GM23338 (cell line): ENCODE measurements at regions not wholly inside any gene's neighbourhood (a gene's known extent, or its start where the extent isn't known, plus 50 kb on each side); places are given as distances from the start of the nearest gene placed in this dataset.

ENCODE experiments used
- ATAC-seq: fragments of 200-7000 bp; cut with Tn5 transposase; 3 replicates; pipeline ENCODE4 v1.9.1; 2020
- DNase-seq: peaks from one replicate; pipeline ENCODE4 v3.0.0-alpha.2; 2015; ENCODE audit warnings: low spot score
- H2AFZ ChIP-seq: fragments of 200-600 bp; sonication (generic); 2 replicates; pipeline ENCODE4 v1.8.0; 2016; ENCODE audit warnings: antibody characterized with exemption, mild to moderate bottlenecking, moderate library complexity
- H3F3A ChIP-seq: fragments of 200-600 bp; sonication (generic); replicated peaks from 2 replicates; pipeline ENCODE4 v1.8.0; 2017; ENCODE audit warnings: antibody characterized with exemption, mixed run types, low read depth
- H3K27ac ChIP-seq: fragments of 200-600 bp; sonication (generic); 2 replicates; pipeline ENCODE4 v1.6.1; 2016; ENCODE audit warnings: low read depth
- H3K27me3 ChIP-seq: fragments of 200-600 bp; sonication (generic); 2 replicates; pipeline ENCODE4 v1.8.0; 2016; ENCODE audit warnings: mild to moderate bottlenecking, mixed run types, moderate library complexity; ENCODE audit not compliant: insufficient read depth
- H3K36me3 ChIP-seq: fragments of 200-600 bp; sonication (generic); 2 replicates; pipeline ENCODE4 v1.8.0; 2016; ENCODE audit warnings: mild to moderate bottlenecking; ENCODE audit not compliant: insufficient read depth
- H3K4me1 ChIP-seq: fragments of 200-600 bp; sonication (generic); 2 replicates; pipeline ENCODE4 v1.8.0; 2016; ENCODE audit warnings: mild to moderate bottlenecking, moderate library complexity; ENCODE audit not compliant: insufficient read depth
- H3K4me2 ChIP-seq: fragments of 200-600 bp; sonication (generic); 2 replicates; pipeline ENCODE4 v1.7.1; 2017; ENCODE audit warnings: mixed run types
- H3K4me3 ChIP-seq: fragments of 200-600 bp; sonication (generic); 2 replicates; pipeline ENCODE4 v1.6.1; 2016; ENCODE audit warnings: mixed run types
- H3K79me2 ChIP-seq: fragments of 200-600 bp; sonication (generic); replicated peaks from 2 replicates; pipeline ENCODE4 v1.8.0; 2017; ENCODE audit warnings: mild to moderate bottlenecking; ENCODE audit not compliant: insufficient read depth
- H3K9me2 ChIP-seq: fragments of 200-600 bp; sonication (generic); 2 replicates; pipeline ENCODE4 v1.8.0; 2017; ENCODE audit not compliant: insufficient read depth
- H4K20me1 ChIP-seq: fragments of 200-600 bp; sonication (generic); replicated peaks from 2 replicates; pipeline ENCODE4 v1.8.0; 2017; ENCODE audit warnings: mild to moderate bottlenecking; ENCODE audit not compliant: insufficient read depth
- H3K27ac Mint-ChIP-seq: 2 replicates; pipeline ENCODE4 v1.8.0; 2020; ENCODE audit warnings: inconsistent platforms, mild to moderate bottlenecking, moderate library complexity, mixed read lengths
- H3K27me3 Mint-ChIP-seq: 3 replicates; pipeline ENCODE4 v1.8.0; 2022; ENCODE audit warnings: low read depth, mild to moderate bottlenecking, moderate library complexity, mixed read lengths, inconsistent platforms; ENCODE audit not compliant: insufficient read depth, poor library complexity
- H3K36me3 Mint-ChIP-seq: 3 replicates; pipeline ENCODE4 v1.8.0; 2021; ENCODE audit warnings: low read depth, mild to moderate bottlenecking, inconsistent platforms, moderate library complexity, mixed read lengths
- H3K4me1 Mint-ChIP-seq: 3 replicates; pipeline ENCODE4 v1.8.0; 2020; ENCODE audit warnings: mild to moderate bottlenecking, inconsistent platforms, mixed read lengths
- H3K4me3 Mint-ChIP-seq: 3 replicates; pipeline ENCODE4 v1.8.0; 2021; ENCODE audit warnings: moderate library complexity, mild to moderate bottlenecking, inconsistent platforms, mixed read lengths
- H3K9me3 Mint-ChIP-seq: 3 replicates; pipeline ENCODE4 v1.8.0; 2020; ENCODE audit warnings: moderate library complexity, mild to moderate bottlenecking, inconsistent platforms, mixed read lengths
- CREB1 ChIP-seq: fragments of 250-450 bp; sonication (Bioruptor Pico); IDR thresholded peaks from 2 replicates; pipeline ENCODE4 v1.5.0; 2020; ENCODE audit warnings: low read depth, mild to moderate bottlenecking, moderate library complexity
- EZH2 ChIP-seq: fragments of 200-600 bp; sonication (generic); IDR thresholded peaks from one replicate; pipeline ENCODE4 v1.8.0; 2017; ENCODE audit warnings: antibody characterized with exemption, mild to moderate bottlenecking, low read depth; ENCODE audit not compliant: unreplicated experiment
- JUNB ChIP-seq: IDR thresholded peaks from one replicate; pipeline ENCODE4 v1.6.1; 2016; ENCODE audit warnings: antibody characterized with exemption; ENCODE audit not compliant: unreplicated experiment
- NANOG ChIP-seq: IDR thresholded peaks from 2 replicates; pipeline ENCODE4 v1.6.1; 2016; ENCODE audit warnings: antibody characterized with exemption, borderline replicate concordance
- POLR2AphosphoS5 ChIP-seq: IDR thresholded peaks from 2 replicates; pipeline ENCODE4 v1.6.1; 2016; ENCODE audit warnings: antibody characterized with exemption, low read depth
- REST ChIP-seq: IDR thresholded peaks from one replicate; pipeline ENCODE4 v1.6.1; 2018; ENCODE audit warnings: antibody characterized with exemption; ENCODE audit not compliant: unreplicated experiment
- STAT1 ChIP-seq: IDR thresholded peaks from one replicate; pipeline ENCODE4 v1.6.1; 2016; ENCODE audit warnings: antibody characterized with exemption; ENCODE audit not compliant: unreplicated experiment
- ZNF114 ChIP-seq: fragments of 250-450 bp; sonication (Bioruptor Pico); IDR thresholded peaks from 2 replicates; pipeline ENCODE4 v1.5.0; 2020; ENCODE audit warnings: mild to moderate bottlenecking, moderate library complexity
- ZNF331 ChIP-seq: fragments of 250-450 bp; sonication (Bioruptor Pico); IDR thresholded peaks from 2 replicates; pipeline ENCODE4 v1.5.0; 2020; ENCODE audit warnings: low read depth, mild to moderate bottlenecking, moderate library complexity
- ZNF462 ChIP-seq: fragments of 250-450 bp; sonication (Bioruptor Pico); IDR thresholded peaks from 2 replicates; pipeline ENCODE4 v1.5.0; 2020; ENCODE audit warnings: mild to moderate bottlenecking, moderate library complexity

- Histone ChIP-seq H3K36me3 (0 out of 2 replicates have a peak, but pooled peaks cover 6% of the 10 kb centered on the region), H3K9me2 (no peaks in the 10 kb centered on the region), H3K4me1 (no peaks in the 10 kb centered on the region), H3K4me3 (no peak overlapping the region), H3K27me3 (no peaks in the 10 kb centered on the region), H2AFZ (peak overlapping the region; percentile 69; the same call in 1 of the 2 replicates), H4K20me1 (no peaks in the 10 kb centered on the region), H3K27ac (no peak overlapping the region), H3K4me2 (no peak overlapping the region), H3K79me2 (no peaks in the 10 kb centered on the region), H3F3A (no peaks in the 10 kb centered on the region)
- Mint-ChIP-seq H3K4me1 (peaks cover 6% of the 10 kb centered on the region), H3K9me3 (peaks cover 27% of the 10 kb centered on the region), H3K36me3 (peaks cover 15% of the 10 kb centered on the region), H3K27me3 (peaks cover 7% of the 10 kb centered on the region), H3K4me3 (no peak overlapping the region), H3K27ac (no peak overlapping the region)
- no peak for TF ChIP-seq ZNF331 (CRISPR knock-in tag)
- no peak for DNase-seq
- ATAC-seq = no peak
Measured at GRCh38 chr10:127826154-127826725, 66.5 kb downstream of the CLRN3 start.

- ATAC-seq (peak; percentile 37; the same call in 2 of the 3 replicates), DNase-seq (no peak)
- Histone ChIP-seq H3K79me2 (no peaks in the 10 kb centered on the region), H3K27ac (no peak overlapping the region), H3K36me3 (no peaks in the 10 kb centered on the region), H3K9me2 (no peaks in the 10 kb centered on the region), H4K20me1 (no peaks in the 10 kb centered on the region), H2AFZ (no peak overlapping the region), H3K4me2 (no peak overlapping the region), H3K4me1 (no peaks in the 10 kb centered on the region), H3K27me3 (no peaks in the 10 kb centered on the region), H3F3A (no peaks in the 10 kb centered on the region), H3K4me3 (no peak overlapping the region)
- H3K27me3 Mint-ChIP-seq = peaks cover 7% of the 10 kb centered on the region
- no peak overlapping the region for H3K4me3 Mint-ChIP-seq
- peaks cover 20% of the 10 kb centered on the region for H3K9me3 Mint-ChIP-seq
- H3K36me3 Mint-ChIP-seq = peaks cover 9% of the 10 kb centered on the region
- H3K4me1 Mint-ChIP-seq = peaks cover 11% of the 10 kb centered on the region
- H3K27ac Mint-ChIP-seq = no peak overlapping the region
- TF ChIP-seq NANOG (no peak), POLR2AphosphoS5 (no peak), CREB1 (CRISPR knock-in tag) (no peak), REST (no peak), ZNF462 (CRISPR knock-in tag) (no peak), JUNB (no peak), ZNF114 (no peak), STAT1 (no peak), EZH2 (no peak)
Measured at GRCh38 chr10:127827354-127828140, 65.2 kb downstream of the CLRN3 start.
